ENCODE measurements at regions not wholly inside any gene's neighbourhood (a gene's known extent, or its start where the extent isn't known, plus 50 kb on each side); places are given as distances from the start of the nearest gene placed in this dataset.

GRCh38 chr12:115716551-115716950 is 560.9 kb downstream of the MED13L start:
- DNase-seq (ENCODE audit: low read depth in 2 of 3, low spot score in 2 of 3): no peak

- DNase-seq (ENCODE audit: low read depth in 2 of 3, low spot score in 2 of 3): no peak
Measured at GRCh38 chr12:115712676-115713075, 564.8 kb downstream of the MED13L start.

- no peak for DNase-seq (ENCODE audit: low read depth in 2 of 3, low spot score in 2 of 3)
Measured at GRCh38 chr12:115710104-115710564, 567.4 kb downstream of the MED13L start.

- DNase-seq (ENCODE audit: low read depth in 2 of 3, low spot score in 2 of 3): no peak
Measured at GRCh38 chr12:115709540-115710011, 567.9 kb downstream of the MED13L start.

GRCh38 chr12:115708801-115709200 is 568.7 kb downstream of the MED13L start:
- no peak for DNase-seq (ENCODE audit: low read depth in 2 of 3, low spot score in 2 of 3)

- DNase-seq (ENCODE audit: low read depth in 2 of 3, low spot score in 2 of 3): no peak
Measured at GRCh38 chr12:115700896-115701465, 576.5 kb downstream of the MED13L start.

GRCh38 chr12:115700081-115700480 is 577.4 kb downstream of the MED13L start:
- no peak for DNase-seq (ENCODE audit: low read depth in 2 of 3, low spot score in 2 of 3)

GRCh38 chr12:115698257-115698656 is 579.2 kb downstream of the MED13L start:
- no peak for DNase-seq (ENCODE audit: low read depth in 2 of 3, low spot score in 2 of 3)

- DNase-seq (ENCODE audit: low read depth in 2 of 3, low spot score in 2 of 3): no peak
Measured at GRCh38 chr12:115697340-115697739, 580.2 kb downstream of the MED13L start.

- DNase-seq (ENCODE audit: low read depth in 2 of 3, low spot score in 2 of 3): no peak
Measured at GRCh38 chr12:115694564-115694963, 582.9 kb downstream of the MED13L start.

GRCh38 chr12:115693970-115694369 is 583.5 kb downstream of the MED13L start:
- no peak for DNase-seq (ENCODE audit: low read depth in 2 of 3, low spot score in 2 of 3)

GRCh38 chr12:115691123-115691522 is 586.4 kb downstream of the MED13L start:
- no peak for DNase-seq (ENCODE audit: low read depth in 2 of 3, low spot score in 2 of 3)

- DNase-seq (ENCODE audit: low read depth in 2 of 3, low spot score in 2 of 3): no peak
Measured at GRCh38 chr12:115687094-115687493, 590.4 kb downstream of the MED13L start.

GRCh38 chr12:115683240-115683780 is 594.2 kb downstream of the MED13L start:
- no peak for DNase-seq (ENCODE audit: low read depth in 2 of 3, low spot score in 2 of 3)

GRCh38 chr12:115680967-115681366 is 596.5 kb downstream of the MED13L start:
- no peak for DNase-seq (ENCODE audit: low read depth in 2 of 3, low spot score in 2 of 3)

- DNase-seq (ENCODE audit: low read depth in 2 of 3, low spot score in 2 of 3): no peak
Measured at GRCh38 chr12:115672506-115673080, 604.9 kb downstream of the MED13L start.

GRCh38 chr12:115672086-115672485 is 605.4 kb downstream of the MED13L start:
- no peak for DNase-seq (ENCODE audit: low read depth in 2 of 3, low spot score in 2 of 3)

GRCh38 chr12:115670869-115671268 is 606.6 kb downstream of the MED13L start:
- DNase-seq (ENCODE audit: low read depth in 2 of 3, low spot score in 2 of 3): no peak

- DNase-seq (ENCODE audit: low read depth in 2 of 3, low spot score in 2 of 3): no peak
Measured at GRCh38 chr12:115667116-115667515, 610.4 kb downstream of the MED13L start.

- DNase-seq (ENCODE audit: low read depth in 2 of 3, low spot score in 2 of 3): no peak
Measured at GRCh38 chr12:115666168-115666567, 611.3 kb downstream of the MED13L start.

- no peak for DNase-seq (ENCODE audit: low read depth in 2 of 3, low spot score in 2 of 3)
Measured at GRCh38 chr12:115661112-115661511, 616.4 kb downstream of the MED13L start.

GRCh38 chr12:115660211-115660805 is 617.2 kb downstream of the MED13L start:
- DNase-seq (ENCODE audit: low read depth in 2 of 3, low spot score in 2 of 3): no peak
